Neuronal stem cell (in vitro differentiated cells): ENCODE measurements at regions not wholly inside any gene's neighbourhood (a gene's known extent, or its start where the extent isn't known, plus 50 kb on each side); places are given as distances from the start of the nearest gene placed in this dataset.

Experiments
- DNase-seq: peaks from one replicate; pipeline ENCODE4 v3.0.0-alpha.2; 2013; ENCODE audit warnings: low spot score
- H2AFZ ChIP-seq: one replicate; pipeline ENCODE4 v1.6.1; 2013; ENCODE audit warnings: mild to moderate bottlenecking, low read length, inconsistent platforms
- H2AK5ac ChIP-seq: 2 replicates; pipeline ENCODE4 v1.6.1; 2013; ENCODE audit warnings: low read depth, mild to moderate bottlenecking, inconsistent platforms, low read length, moderate library complexity, mixed read lengths
- H2BK120ac ChIP-seq: 2 replicates; pipeline ENCODE4 v1.6.1; 2013; ENCODE audit warnings: low read depth, mild to moderate bottlenecking, inconsistent platforms, low read length, moderate library complexity, mixed read lengths
- H2BK12ac ChIP-seq: one replicate; pipeline ENCODE4 v1.6.1; 2013; ENCODE audit warnings: low read length, inconsistent platforms
- H2BK15ac ChIP-seq: 2 replicates; pipeline ENCODE4 v1.6.1; 2013; ENCODE audit warnings: mild to moderate bottlenecking, low read length, inconsistent platforms, mixed read lengths
- H2BK5ac ChIP-seq: one replicate; pipeline ENCODE4 v1.6.1; 2013; ENCODE audit warnings: inconsistent platforms, mild to moderate bottlenecking, low read length, moderate library complexity
- H3K14ac ChIP-seq: one replicate; pipeline ENCODE4 v1.6.1; 2013; ENCODE audit warnings: low read length, inconsistent platforms
- H3K18ac ChIP-seq: 2 replicates; pipeline ENCODE4 v1.6.1; 2013; ENCODE audit warnings: low read length, inconsistent platforms
- H3K23ac ChIP-seq: 2 replicates; pipeline ENCODE4 v1.6.1; 2013; ENCODE audit warnings: low read depth, mild to moderate bottlenecking, mixed read lengths, low read length, inconsistent platforms; ENCODE audit not compliant: poor library complexity
- H3K27ac ChIP-seq: replicated peaks from 3 replicates; pipeline ENCODE4 v1.5.1; 2013; ENCODE audit warnings: low read length, inconsistent platforms
- H3K27me3 ChIP-seq, 3 experiments: 2 replicates each; pipeline ENCODE4 v1.6.1; 2013; ENCODE audit warnings: low read length in 3 of 3, mild to moderate bottlenecking in 2 of 3, inconsistent platforms in 1 of 3, low read depth in 1 of 3, mixed read lengths in 1 of 3, moderate library complexity in 1 of 3; ENCODE audit not compliant: control insufficient read depth in 3 of 3, insufficient read depth in 3 of 3
- H3K36me3 ChIP-seq, 2 donors: replicated peaks in 1 of 2; 2 replicates each; pipeline ENCODE4 v1.6.1; 2013; ENCODE audit warnings: low read length in 2 of 2; ENCODE audit not compliant: control insufficient read depth in 2 of 2, insufficient read depth in 2 of 2
- H3K4ac ChIP-seq: 2 replicates; pipeline ENCODE4 v1.6.1; 2013; ENCODE audit warnings: inconsistent platforms, mild to moderate bottlenecking, low read length, moderate library complexity
- H3K4me1 ChIP-seq, 2 donors: 1 replicate in 1 of 2; 2 replicates in 1 of 2; pipeline ENCODE4 v1.6.1; 2013; ENCODE audit warnings: low read length in 2 of 2, low read depth in 1 of 2; ENCODE audit not compliant: control insufficient read depth in 2 of 2, insufficient read depth in 1 of 2
- H3K4me2 ChIP-seq: one replicate; pipeline ENCODE4 v1.6.1; 2013; ENCODE audit warnings: mild to moderate bottlenecking, low read length, inconsistent platforms; ENCODE audit not compliant: insufficient read depth, poor library complexity, severe bottlenecking
- H3K4me3 ChIP-seq, 2 donors: 2 replicates each; pipeline ENCODE4 v1.5.1; 2013; ENCODE audit warnings: low read length in 2 of 2, mild to moderate bottlenecking in 2 of 2, inconsistent platforms in 1 of 2, moderate library complexity in 1 of 2
- H3K79me1 ChIP-seq: one replicate; pipeline ENCODE4 v1.6.1; 2013; ENCODE audit warnings: low read depth, mild to moderate bottlenecking, inconsistent platforms, low read length, moderate library complexity
- H3K9ac ChIP-seq: one replicate; pipeline ENCODE4 v1.6.1; 2013; ENCODE audit warnings: mild to moderate bottlenecking, low read depth, low read length, inconsistent platforms; ENCODE audit not compliant: poor library complexity
- H3K9me3 ChIP-seq, 2 donors: replicated peaks in 1 of 2; 2 replicates each; pipeline versions ENCODE3 to v1.6.1; 2013; ENCODE audit warnings: low read length in 2 of 2, mild to moderate bottlenecking in 2 of 2, inconsistent platforms in 1 of 2, low read depth in 1 of 2, mixed read lengths in 1 of 2, moderate library complexity in 1 of 2; ENCODE audit not compliant: control insufficient read depth in 2 of 2, insufficient read depth in 1 of 2
- H4K8ac ChIP-seq: one replicate; pipeline ENCODE4 v1.6.1; 2013; ENCODE audit warnings: low read depth, mild to moderate bottlenecking, inconsistent platforms, low read length, moderate library complexity
- H4K91ac ChIP-seq: one replicate; pipeline ENCODE4 v1.6.1; 2013; ENCODE audit warnings: low read length, low read depth, mild to moderate bottlenecking, inconsistent platforms; ENCODE audit not compliant: poor library complexity
- WGBS, 2 donors: extraction: QIAGEN DNeasy Blood & Tissue Kit; methylation state at CpG; one replicate each; pipeline ENCODE4 v1.1.7; 2013; ENCODE audit warnings: missing lambda C conversion rate in 2 of 2, mixed read lengths in 1 of 2; ENCODE audit not compliant: insufficient read length in 2 of 2, insufficient replicate concordance in 1 of 2; ENCODE audit errors: extremely low coverage in 2 of 2; 5-methylcytosine and 5-hydroxymethylcytosine counted together

DNA sequence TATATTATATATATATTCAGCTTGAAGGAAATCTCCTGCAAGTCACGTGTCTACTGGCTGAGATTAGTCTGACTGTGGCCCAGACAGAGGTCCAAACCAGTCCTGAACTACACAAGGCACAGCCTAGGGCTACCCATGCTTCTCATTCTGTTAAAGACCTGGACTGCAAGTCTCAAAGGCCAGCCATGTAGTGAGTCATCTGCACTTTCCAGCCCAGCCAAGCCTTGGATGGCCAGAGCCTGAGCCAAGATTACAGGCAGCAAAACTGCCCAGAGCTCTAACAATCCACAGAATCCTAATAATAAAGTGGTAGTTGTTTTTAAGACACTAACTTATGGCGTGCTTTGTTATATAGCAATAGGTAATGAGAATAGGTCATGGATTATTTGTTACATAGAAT lies 259.6 kb downstream of the SS18 start:
- Histone ChIP-seq H3K18ac (no peak overlapping the region), H3K4me1 (peaks cover 8 to 9% of the 10 kb centered on the region in 2 donors), H3K4ac (no peak overlapping the region), H2AFZ (no peak overlapping the region), H3K79me1 (no peaks in the 10 kb centered on the region), H2AK5ac (no peak overlapping the region), H3K23ac (no peak overlapping the region), H2BK5ac (no peak overlapping the region), H3K27me3 (no peaks in the 10 kb centered on the region), H3K36me3 (no peaks in the 10 kb centered on the region), H3K9me3 (no peaks in the 10 kb centered on the region), H2BK120ac (no peak overlapping the region), H2BK15ac (no peak overlapping the region), H4K91ac (no peak overlapping the region), H4K8ac (no peak overlapping the region), H3K4me2 (no peak overlapping the region), H3K27ac (no peak overlapping the region), H3K9ac (no peak overlapping the region), H2BK12ac (no peak overlapping the region), H3K4me3 (no peak overlapping the region), H3K14ac (no peak overlapping the region)
- no CpG with 5 or more reads among the region's 2 CpGs for WGBS, 2 donors
- DNase-seq: no peak

DNA sequence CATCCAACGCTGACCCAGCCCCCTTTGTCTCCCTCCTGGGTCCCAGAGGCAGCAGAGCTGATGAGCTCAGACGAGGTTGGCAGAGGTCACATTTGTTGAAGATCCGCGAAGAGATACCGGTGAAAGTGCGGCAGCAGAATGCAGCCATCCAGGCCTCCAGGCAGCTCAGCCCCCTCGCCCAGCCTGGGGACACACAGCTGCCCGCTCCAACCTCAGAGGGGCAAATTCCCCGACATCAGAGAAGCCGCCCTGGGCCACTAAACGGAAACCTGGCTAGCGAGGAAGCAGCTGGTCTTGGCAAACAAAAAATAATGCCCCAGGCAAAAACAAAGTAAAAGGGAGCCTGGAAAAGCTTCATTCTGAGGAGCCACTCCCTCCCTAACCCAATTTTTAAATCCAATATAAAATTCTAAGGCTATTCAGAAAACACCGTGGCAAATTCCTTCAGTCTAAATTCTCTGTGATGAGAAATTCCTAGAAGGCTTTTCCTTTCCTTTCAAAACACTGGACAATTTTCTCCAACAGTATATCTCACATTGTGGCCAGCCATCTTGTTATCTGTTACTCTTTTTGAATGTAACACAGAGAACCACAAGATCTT lies 262.4 kb downstream of the SS18 start:
- Histone ChIP-seq H3K9ac (no peak overlapping the region), H3K4me3 (no peak overlapping the region), H3K27me3 (no peaks in the 10 kb centered on the region), H2BK12ac (no peak overlapping the region), H2BK15ac (no peak overlapping the region), H3K4ac (no peak overlapping the region), H3K79me1 (no peaks in the 10 kb centered on the region), H2AK5ac (no peak overlapping the region), H3K9me3 (peaks cover 0 to 3% of the 10 kb centered on the region in 2 donors), H4K8ac (no peak overlapping the region), H4K91ac (no peak overlapping the region), H3K18ac (peak overlapping the region; percentile 57), H3K23ac (peak overlapping the region; percentile 26), H3K4me1 (peaks cover 12 to 25% of the 10 kb centered on the region in 2 donors), H3K14ac (no peak overlapping the region), H2BK120ac (no peak overlapping the region), H3K27ac (no peak overlapping the region), H2BK5ac (no peak overlapping the region), H3K4me2 (no peak overlapping the region), H3K36me3 (no peaks in the 10 kb centered on the region), H2AFZ (peak overlapping the region; percentile 75)
- DNase-seq: no peak
- WGBS, 2 donors: no CpG with 5 or more reads among the region's 13 CpGs

DNA sequence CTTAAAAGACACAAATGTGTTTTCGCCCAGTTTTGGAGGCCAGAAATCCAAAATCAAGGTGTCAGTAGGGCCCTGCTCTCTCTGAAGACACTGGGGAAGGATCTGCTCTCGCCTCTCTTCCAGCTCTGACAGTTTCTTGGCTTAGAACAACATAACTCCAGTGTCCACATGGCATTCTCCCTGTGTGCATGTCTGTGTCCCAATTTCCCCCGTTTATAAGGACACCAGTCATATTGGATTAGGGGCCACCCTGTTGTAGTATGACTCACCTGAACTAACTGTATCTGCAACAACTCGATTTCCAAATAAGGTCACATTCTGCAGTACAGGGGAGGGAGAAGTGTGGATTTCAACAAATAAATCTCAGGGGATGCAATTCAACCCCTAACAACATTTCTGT lies 263.2 kb downstream of the SS18 start:
- Histone ChIP-seq H3K36me3 (no peaks in the 10 kb centered on the region), H3K14ac (no peak overlapping the region), H3K23ac (no peak overlapping the region), H2BK5ac (no peak overlapping the region), H2BK15ac (no peak overlapping the region), H3K4me2 (no peak overlapping the region), H2BK12ac (no peak overlapping the region), H3K18ac (no peak overlapping the region), H2AK5ac (no peak overlapping the region), H3K79me1 (no peaks in the 10 kb centered on the region), H2BK120ac (no peak overlapping the region), H3K9me3 (peaks cover 0 to 3% of the 10 kb centered on the region in 2 donors), H3K4me1 (peaks cover 12 to 25% of the 10 kb centered on the region in 2 donors), H2AFZ (no peak overlapping the region), H3K9ac (no peak overlapping the region), H3K4ac (no peak overlapping the region), H3K27ac (no peak overlapping the region), H4K8ac (no peak overlapping the region), H3K4me3 (no peak overlapping the region), H3K27me3 (no peaks in the 10 kb centered on the region), H4K91ac (no peak overlapping the region)
- DNase-seq: no peak
- no CpG with 5 or more reads among the region's 4 CpGs for WGBS, 2 donors

DNA sequence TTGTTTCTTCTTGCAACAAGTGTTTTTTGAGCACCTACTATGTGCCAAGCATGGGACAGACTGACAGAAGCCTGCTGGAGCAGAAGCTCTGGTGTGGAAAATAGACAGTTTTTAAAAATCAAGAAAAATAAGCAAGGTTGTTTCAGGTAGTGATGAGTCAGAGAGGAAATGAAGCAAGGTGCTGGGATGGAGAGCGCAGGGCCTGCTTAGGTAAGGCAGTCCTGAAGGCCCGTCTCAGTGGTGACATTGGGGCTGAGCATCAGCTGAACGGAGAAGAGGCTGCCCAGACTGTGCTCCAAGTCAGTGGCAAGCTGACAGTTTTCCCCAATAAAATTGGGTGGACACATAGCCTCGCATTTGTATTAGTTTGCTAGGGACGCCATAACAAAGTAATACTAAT lies 263.6 kb downstream of the SS18 start:
- no CpG with 5 or more reads among the region's 5 CpGs for WGBS, 2 donors
- Histone ChIP-seq H3K9ac (no peak overlapping the region), H2BK120ac (no peak overlapping the region), H4K8ac (no peak overlapping the region), H2BK15ac (no peak overlapping the region), H3K14ac (no peak overlapping the region), H3K18ac (no peak overlapping the region), H3K79me1 (no peaks in the 10 kb centered on the region), H2BK12ac (no peak overlapping the region), H3K4me1 (peaks cover 12 to 25% of the 10 kb centered on the region in 2 donors), H3K27ac (no peak overlapping the region), H3K36me3 (no peaks in the 10 kb centered on the region), H2AK5ac (no peak overlapping the region), H4K91ac (no peak overlapping the region), H2AFZ (no peak overlapping the region), H2BK5ac (no peak overlapping the region), H3K4ac (no peak overlapping the region), H3K23ac (no peak overlapping the region), H3K4me3 (no peak overlapping the region), H3K9me3 (peaks cover 0 to 3% of the 10 kb centered on the region in 2 donors), H3K4me2 (no peak overlapping the region), H3K27me3 (no peaks in the 10 kb centered on the region)
- DNase-seq: no peak
